ENCODE measurements at regions not wholly inside any gene's neighbourhood (a gene's known extent, or its start where the extent isn't known, plus 50 kb on each side); places are given as distances from the start of the nearest gene placed in this dataset.

GRCh38 chr14:83255727-83256090, 1722.1 kb upstream of the SEL1L start:
- WGBS, 2 donors = 72 to 79% methylated on average over 1 of the region's 1 CpG
- TF ChIP-seq CTCF (IDR thresholded peaks at IDR 0.05) (no peak), EP300 (IDR thresholded peaks at IDR 0.05) (no peak), POLR2A (IDR thresholded peaks at IDR 0.05) (no peak), POLR2AphosphoS5 (IDR thresholded peaks at IDR 0.05) (no peak)
- peaks cover 0 to 17% (median 8%) of the 10 kb centered on the region in 4 donors for H3K4me1 ChIP-seq
- H3K27ac ChIP-seq = no peak overlapping the region
- intact Hi-C loops (cut with DNase I) = no loop called here
- no peaks in the 10 kb centered on the region for H3K36me3 ChIP-seq
- DNase-seq = no peak
- no peaks in the 10 kb centered on the region for H3K27me3 ChIP-seq
- H3K4me3 ChIP-seq = no peak overlapping the region
- no peaks in the 10 kb centered on the region for H3K9me3 ChIP-seq

DNA sequence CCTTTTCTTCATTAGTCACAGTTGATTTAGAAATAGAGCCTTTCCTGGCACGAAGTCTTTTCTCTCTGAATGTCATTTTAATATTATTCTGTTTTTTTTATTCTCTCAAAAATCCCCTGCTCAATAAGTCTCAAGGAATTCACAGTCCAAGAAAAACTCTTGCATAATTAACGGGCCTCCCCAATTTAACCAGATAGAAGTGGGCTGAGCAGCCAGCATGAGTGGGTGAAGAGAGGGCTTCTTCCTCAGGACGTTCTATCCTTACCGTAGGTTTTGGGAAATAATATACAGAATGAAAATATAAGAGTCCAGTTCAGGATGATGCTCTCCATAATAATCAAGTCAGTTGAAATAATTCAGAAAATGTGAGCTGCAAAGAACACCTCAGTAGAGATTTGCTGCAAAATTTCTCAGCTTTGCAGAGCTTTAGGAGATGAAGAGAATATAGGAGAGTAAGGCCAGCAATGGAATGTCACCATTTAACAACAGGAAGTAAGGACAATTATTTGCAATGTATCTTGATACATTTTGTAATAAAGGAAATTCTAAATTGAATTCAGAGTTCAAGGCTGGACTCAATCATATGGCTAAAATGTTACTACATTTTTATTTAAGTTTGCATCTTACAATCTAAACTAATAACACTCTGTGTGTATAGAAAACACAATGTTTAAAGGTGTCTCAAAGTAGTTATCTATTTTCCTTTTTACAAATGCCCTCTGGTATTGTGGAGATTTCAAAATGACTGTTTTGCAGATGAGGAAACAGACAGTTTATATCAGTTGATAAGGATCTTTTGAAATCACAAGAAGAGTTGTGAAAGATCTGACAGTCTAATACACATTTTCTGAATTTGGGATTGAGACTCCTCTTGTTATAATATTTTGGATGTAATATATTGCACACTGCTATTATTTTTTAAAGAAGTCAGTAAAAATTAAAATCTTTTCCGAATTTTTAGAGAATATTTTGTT, 1724.1 kb upstream of the SEL1L start:
- Histone ChIP-seq H3K4me1 (no peaks in the 10 kb centered on the region), H3K27me3 (no peaks in the 10 kb centered on the region), H3K4me3 (no peak overlapping the region), H3K36me3 (no peaks in the 10 kb centered on the region), H3K9me3 (no peaks in the 10 kb centered on the region), H3K27ac (no peak overlapping the region)
- WGBS, 2 donors = 55 to 69% methylated on average over 5 of the region's 5 CpGs
- TF ChIP-seq CTCF (IDR thresholded peaks at IDR 0.05) (no peak), EP300 (IDR thresholded peaks at IDR 0.05) (no peak), POLR2AphosphoS5 (IDR thresholded peaks at IDR 0.05) (no peak), POLR2A (IDR thresholded peaks at IDR 0.05) (no peak)
- no peak for DNase-seq
- intact Hi-C loops (cut with DNase I) = no loop called here

GRCh38 chr14:83260751-83261150, 1727.1 kb upstream of the SEL1L start:
- Histone ChIP-seq H3K27me3 (no peaks in the 10 kb centered on the region), H3K4me3 (no peak overlapping the region), H3K4me1 (no peaks in the 10 kb centered on the region), H3K9me3 (no peaks in the 10 kb centered on the region), H3K36me3 (no peaks in the 10 kb centered on the region), H3K27ac (no peak overlapping the region)
- no peak for DNase-seq
- WGBS, 2 donors = 78 to 86% methylated on average over 3 of the region's 3 CpGs
- intact Hi-C loops (cut with DNase I) = no loop called here
- TF ChIP-seq EP300 (IDR thresholded peaks at IDR 0.05) (no peak), CTCF (IDR thresholded peaks at IDR 0.05) (no peak), POLR2A (IDR thresholded peaks at IDR 0.05) (no peak)

- intact Hi-C loops (cut with DNase I) = no loop called here
Measured at GRCh38 chr14:83269583-83269982, 1735.9 kb upstream of the SEL1L start.

More at GRCh38 chr14:83269583-83269982, 1735.9 kb upstream of the SEL1L start:
- no peaks in the 10 kb centered on the region for H3K4me1 ChIP-seq
- H3K27ac ChIP-seq = no peak overlapping the region
- DNase-seq = no peak
- no peaks in the 10 kb centered on the region for H3K9me3 ChIP-seq
- TF ChIP-seq CTCF (IDR thresholded peaks at IDR 0.05) (no peak), POLR2A (IDR thresholded peaks at IDR 0.05) (no peak), POLR2AphosphoS5 (IDR thresholded peaks at IDR 0.05) (no peak), EP300 (IDR thresholded peaks at IDR 0.05) (no peak)
- H3K4me3 ChIP-seq = no peak overlapping the region
- WGBS, 2 donors = 70 to 85% methylated on average over 3 of the region's 3 CpGs
- H3K27me3 ChIP-seq = no peaks in the 10 kb centered on the region
- H3K36me3 ChIP-seq = no peaks in the 10 kb centered on the region

Measured in sigmoid colon (tissue), 6 donors.